Neuronal stem cell (in vitro differentiated cells): ENCODE measurements at regions not wholly inside any gene's neighbourhood (a gene's known extent, or its start where the extent isn't known, plus 50 kb on each side); places are given as distances from the start of the nearest gene placed in this dataset.
A peak's percentile ranks its signal among the peaks of the same experiment; 100 is the strongest.

Source experiments
- DNase-seq: peaks from one replicate; pipeline ENCODE4 v3.0.0-alpha.2; 2013; ENCODE audit warnings: low spot score
- H2AFZ ChIP-seq: one replicate; pipeline ENCODE4 v1.6.1; 2013; ENCODE audit warnings: mild to moderate bottlenecking, low read length, inconsistent platforms
- H2AK5ac ChIP-seq: 2 replicates; pipeline ENCODE4 v1.6.1; 2013; ENCODE audit warnings: low read depth, mild to moderate bottlenecking, inconsistent platforms, low read length, moderate library complexity, mixed read lengths
- H2BK120ac ChIP-seq: 2 replicates; pipeline ENCODE4 v1.6.1; 2013; ENCODE audit warnings: low read depth, mild to moderate bottlenecking, inconsistent platforms, low read length, moderate library complexity, mixed read lengths
- H2BK12ac ChIP-seq: one replicate; pipeline ENCODE4 v1.6.1; 2013; ENCODE audit warnings: low read length, inconsistent platforms
- H2BK15ac ChIP-seq: 2 replicates; pipeline ENCODE4 v1.6.1; 2013; ENCODE audit warnings: mild to moderate bottlenecking, low read length, inconsistent platforms, mixed read lengths
- H2BK5ac ChIP-seq: one replicate; pipeline ENCODE4 v1.6.1; 2013; ENCODE audit warnings: inconsistent platforms, mild to moderate bottlenecking, low read length, moderate library complexity
- H3K14ac ChIP-seq: one replicate; pipeline ENCODE4 v1.6.1; 2013; ENCODE audit warnings: low read length, inconsistent platforms
- H3K18ac ChIP-seq: 2 replicates; pipeline ENCODE4 v1.6.1; 2013; ENCODE audit warnings: low read length, inconsistent platforms
- H3K23ac ChIP-seq: 2 replicates; pipeline ENCODE4 v1.6.1; 2013; ENCODE audit warnings: low read depth, mild to moderate bottlenecking, mixed read lengths, low read length, inconsistent platforms; ENCODE audit not compliant: poor library complexity
- H3K27ac ChIP-seq: replicated peaks from 3 replicates; pipeline ENCODE4 v1.5.1; 2013; ENCODE audit warnings: low read length, inconsistent platforms
- H3K27me3 ChIP-seq, 3 experiments: 2 replicates each; pipeline ENCODE4 v1.6.1; 2013; ENCODE audit warnings: low read length in 3 of 3, mild to moderate bottlenecking in 2 of 3, inconsistent platforms in 1 of 3, low read depth in 1 of 3, mixed read lengths in 1 of 3, moderate library complexity in 1 of 3; ENCODE audit not compliant: control insufficient read depth in 3 of 3, insufficient read depth in 3 of 3
- H3K36me3 ChIP-seq, 2 donors: replicated peaks in 1 of 2; 2 replicates each; pipeline ENCODE4 v1.6.1; 2013; ENCODE audit warnings: low read length in 2 of 2; ENCODE audit not compliant: control insufficient read depth in 2 of 2, insufficient read depth in 2 of 2
- H3K4ac ChIP-seq: 2 replicates; pipeline ENCODE4 v1.6.1; 2013; ENCODE audit warnings: inconsistent platforms, mild to moderate bottlenecking, low read length, moderate library complexity
- H3K4me1 ChIP-seq, 2 donors: 1 replicate in 1 of 2; 2 replicates in 1 of 2; pipeline ENCODE4 v1.6.1; 2013; ENCODE audit warnings: low read length in 2 of 2, low read depth in 1 of 2; ENCODE audit not compliant: control insufficient read depth in 2 of 2, insufficient read depth in 1 of 2
- H3K4me2 ChIP-seq: one replicate; pipeline ENCODE4 v1.6.1; 2013; ENCODE audit warnings: mild to moderate bottlenecking, low read length, inconsistent platforms; ENCODE audit not compliant: insufficient read depth, poor library complexity, severe bottlenecking
- H3K4me3 ChIP-seq, 2 donors: 2 replicates each; pipeline ENCODE4 v1.5.1; 2013; ENCODE audit warnings: low read length in 2 of 2, mild to moderate bottlenecking in 2 of 2, inconsistent platforms in 1 of 2, moderate library complexity in 1 of 2
- H3K79me1 ChIP-seq: one replicate; pipeline ENCODE4 v1.6.1; 2013; ENCODE audit warnings: low read depth, mild to moderate bottlenecking, inconsistent platforms, low read length, moderate library complexity
- H3K9ac ChIP-seq: one replicate; pipeline ENCODE4 v1.6.1; 2013; ENCODE audit warnings: mild to moderate bottlenecking, low read depth, low read length, inconsistent platforms; ENCODE audit not compliant: poor library complexity
- H3K9me3 ChIP-seq, 2 donors: replicated peaks in 1 of 2; 2 replicates each; pipeline versions ENCODE3 to v1.6.1; 2013; ENCODE audit warnings: low read length in 2 of 2, mild to moderate bottlenecking in 2 of 2, inconsistent platforms in 1 of 2, low read depth in 1 of 2, mixed read lengths in 1 of 2, moderate library complexity in 1 of 2; ENCODE audit not compliant: control insufficient read depth in 2 of 2, insufficient read depth in 1 of 2
- H4K8ac ChIP-seq: one replicate; pipeline ENCODE4 v1.6.1; 2013; ENCODE audit warnings: low read depth, mild to moderate bottlenecking, inconsistent platforms, low read length, moderate library complexity
- H4K91ac ChIP-seq: one replicate; pipeline ENCODE4 v1.6.1; 2013; ENCODE audit warnings: low read length, low read depth, mild to moderate bottlenecking, inconsistent platforms; ENCODE audit not compliant: poor library complexity
- WGBS, 2 donors: extraction: QIAGEN DNeasy Blood & Tissue Kit; methylation state at CpG; one replicate each; pipeline ENCODE4 v1.1.7; 2013; ENCODE audit warnings: missing lambda C conversion rate in 2 of 2, mixed read lengths in 1 of 2; ENCODE audit not compliant: insufficient read length in 2 of 2, insufficient replicate concordance in 1 of 2; ENCODE audit errors: extremely low coverage in 2 of 2; 5-methylcytosine and 5-hydroxymethylcytosine counted together

DNA sequence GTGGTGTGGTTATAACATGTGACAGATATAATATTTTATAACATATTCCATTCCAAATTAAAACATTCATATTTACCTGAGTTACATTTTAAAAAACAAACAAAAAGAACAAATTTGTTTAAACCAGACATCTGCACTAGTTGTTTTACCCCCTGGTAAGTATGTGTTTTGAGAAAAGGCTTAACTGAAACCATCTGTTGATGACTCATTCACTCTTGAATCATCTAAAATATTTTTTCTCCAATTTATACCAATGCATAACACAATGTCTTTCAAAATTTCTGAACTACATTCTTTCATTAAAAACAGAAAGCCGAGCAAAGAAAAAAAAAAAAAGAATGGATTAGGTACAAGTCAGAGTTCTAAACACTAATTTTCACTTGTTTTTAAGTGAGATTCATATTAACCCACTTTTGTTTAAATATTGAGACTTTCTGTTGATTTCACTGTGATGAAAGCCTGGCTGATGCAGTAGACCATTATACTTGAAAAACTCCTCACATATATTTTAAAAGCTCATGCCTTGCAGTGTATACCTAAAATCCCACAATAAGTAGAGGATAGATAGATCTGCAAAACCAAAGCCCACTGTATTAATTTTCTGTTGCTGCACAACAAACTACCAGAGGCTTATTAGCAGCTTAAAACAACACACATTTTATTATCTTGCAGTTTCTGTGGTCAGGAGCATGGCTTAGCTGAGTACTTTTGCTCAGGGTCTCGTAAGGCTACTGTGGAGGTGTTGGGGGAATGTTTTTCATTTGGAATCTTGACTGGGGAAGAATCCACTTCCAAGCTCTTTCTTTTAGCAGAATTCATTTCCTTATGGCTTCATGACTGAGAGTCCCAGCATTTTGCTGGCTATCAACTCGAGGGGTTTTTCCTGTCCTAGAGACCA is 221.5 kb downstream of the PCDH18 start:
- Histone ChIP-seq H3K27me3 (no peaks in the 10 kb centered on the region), H2AFZ (peak overlapping the region; percentile 2), H2BK12ac (no peak overlapping the region), H3K79me1 (no peaks in the 10 kb centered on the region), H3K4me2 (no peak overlapping the region), H3K18ac (no peak overlapping the region), H3K4ac (no peak overlapping the region), H2BK15ac (no peak overlapping the region), H3K4me1 (peaks cover 0 to 6% of the 10 kb centered on the region in 2 donors), H3K36me3 (no peaks in the 10 kb centered on the region), H4K91ac (no peak overlapping the region), H3K9ac (no peak overlapping the region), H3K23ac (no peak overlapping the region), H2AK5ac (no peak overlapping the region), H2BK120ac (no peak overlapping the region), H4K8ac (no peak overlapping the region), H2BK5ac (no peak overlapping the region), H3K14ac (no peak overlapping the region), H3K9me3 (no peaks in the 10 kb centered on the region), H3K4me3 (no peak overlapping the region), H3K27ac (no peak overlapping the region)
- DNase-seq, result no peak
- whole genome bisulfite sequencing, 2 donors, result no CpG with 5 or more reads among the region's 3 CpGs

DNA sequence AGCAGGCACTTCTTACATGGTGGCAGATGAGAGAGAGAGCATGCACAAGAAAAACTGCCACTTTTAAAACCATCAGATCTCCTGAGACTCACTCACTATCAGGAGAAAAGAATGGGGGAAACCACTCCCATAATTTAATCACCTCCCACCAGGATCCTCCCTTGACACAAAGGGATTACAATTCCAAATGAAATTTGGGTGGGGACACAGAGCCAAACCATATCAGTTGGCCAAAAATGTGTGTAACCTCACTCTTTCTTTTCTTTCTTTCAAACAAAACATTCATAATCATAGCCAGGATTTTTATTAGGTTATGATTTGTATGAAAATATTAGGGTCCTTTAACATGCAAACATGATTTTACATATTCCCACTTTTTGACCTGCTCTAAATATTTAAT is 222.1 kb downstream of the PCDH18 start:
- H3K4ac ChIP-seq, result no peak overlapping the region
- no peak overlapping the region for H4K8ac ChIP-seq
- no peak overlapping the region for H2AK5ac ChIP-seq
- peaks cover 0 to 6% of the 10 kb centered on the region in 2 donors for H3K4me1 ChIP-seq
- H3K36me3 ChIP-seq, result no peaks in the 10 kb centered on the region
- no peak overlapping the region for H4K91ac ChIP-seq
- H3K9me3 ChIP-seq, result no peaks in the 10 kb centered on the region
- H2BK5ac ChIP-seq, result no peak overlapping the region
- no peak overlapping the region for H3K23ac ChIP-seq
- no peak for DNase-seq
- H2BK120ac ChIP-seq, result no peak overlapping the region
- no peak overlapping the region for H3K9ac ChIP-seq
- no peaks in the 10 kb centered on the region for H3K79me1 ChIP-seq
- no peak overlapping the region for H3K18ac ChIP-seq
- no peak overlapping the region for H3K14ac ChIP-seq
- no peak overlapping the region for H3K4me3 ChIP-seq
- H2BK12ac ChIP-seq, result no peak overlapping the region
- H3K27ac ChIP-seq, result no peak overlapping the region
- no peak overlapping the region for H2AFZ ChIP-seq
- no peak overlapping the region for H3K4me2 ChIP-seq
- H3K27me3 ChIP-seq, result no peaks in the 10 kb centered on the region
- H2BK15ac ChIP-seq, result no peak overlapping the region

- Histone ChIP-seq H4K91ac (no peak overlapping the region), H3K36me3 (no peaks in the 10 kb centered on the region), H2BK5ac (no peak overlapping the region), H2AFZ (no peak overlapping the region), H3K23ac (no peak overlapping the region), H2BK120ac (no peak overlapping the region), H3K4me3 (no peak overlapping the region), H3K4me1 (peaks cover 0 to 6% of the 10 kb centered on the region in 2 donors), H3K27ac (no peak overlapping the region), H2AK5ac (no peak overlapping the region), H3K9ac (no peak overlapping the region), H3K14ac (no peak overlapping the region), H3K18ac (no peak overlapping the region), H3K4ac (no peak overlapping the region), H2BK15ac (no peak overlapping the region), H4K8ac (no peak overlapping the region), H3K4me2 (no peak overlapping the region), H3K9me3 (no peaks in the 10 kb centered on the region), H3K27me3 (no peaks in the 10 kb centered on the region), H3K79me1 (no peaks in the 10 kb centered on the region), H2BK12ac (no peak overlapping the region)
- WGBS, 2 donors, result no CpG with 5 or more reads among the region's 1 CpG
- DNase-seq, result no peak
Measured at GRCh38 chr4:137309424-137309823, 222.9 kb downstream of the PCDH18 start.

- H3K9me3 ChIP-seq, result no peaks in the 10 kb centered on the region
- H2BK120ac ChIP-seq, result no peak overlapping the region
- no peak overlapping the region for H3K23ac ChIP-seq
- no peak overlapping the region for H4K91ac ChIP-seq
- H3K27ac ChIP-seq, result no peak overlapping the region
- H2AFZ ChIP-seq, result peak overlapping the region; percentile 5
- no peaks in the 10 kb centered on the region for H3K36me3 ChIP-seq
- H3K18ac ChIP-seq, result no peak overlapping the region
- no peaks in the 10 kb centered on the region for H3K27me3 ChIP-seq
- H2BK12ac ChIP-seq, result no peak overlapping the region
- no peak overlapping the region for H2AK5ac ChIP-seq
- H3K4ac ChIP-seq, result no peak overlapping the region
- no peak overlapping the region for H2BK5ac ChIP-seq
- no peak overlapping the region for H3K4me2 ChIP-seq
- no peak for DNase-seq
- H3K79me1 ChIP-seq, result no peaks in the 10 kb centered on the region
- H3K14ac ChIP-seq, result no peak overlapping the region
- no peak overlapping the region for H3K9ac ChIP-seq
- no peak overlapping the region for H2BK15ac ChIP-seq
- H3K4me3 ChIP-seq, result no peak overlapping the region
- no peak overlapping the region for H4K8ac ChIP-seq
- peaks cover 0 to 6% of the 10 kb centered on the region in 2 donors for H3K4me1 ChIP-seq
Measured at GRCh38 chr4:137307806-137308205, 224.5 kb downstream of the PCDH18 start.
